ENCODE measurements at regions not wholly inside any gene's neighbourhood (a gene's known extent, or its start where the extent isn't known, plus 50 kb on each side); places are given as distances from the start of the nearest gene placed in this dataset.

DNA sequence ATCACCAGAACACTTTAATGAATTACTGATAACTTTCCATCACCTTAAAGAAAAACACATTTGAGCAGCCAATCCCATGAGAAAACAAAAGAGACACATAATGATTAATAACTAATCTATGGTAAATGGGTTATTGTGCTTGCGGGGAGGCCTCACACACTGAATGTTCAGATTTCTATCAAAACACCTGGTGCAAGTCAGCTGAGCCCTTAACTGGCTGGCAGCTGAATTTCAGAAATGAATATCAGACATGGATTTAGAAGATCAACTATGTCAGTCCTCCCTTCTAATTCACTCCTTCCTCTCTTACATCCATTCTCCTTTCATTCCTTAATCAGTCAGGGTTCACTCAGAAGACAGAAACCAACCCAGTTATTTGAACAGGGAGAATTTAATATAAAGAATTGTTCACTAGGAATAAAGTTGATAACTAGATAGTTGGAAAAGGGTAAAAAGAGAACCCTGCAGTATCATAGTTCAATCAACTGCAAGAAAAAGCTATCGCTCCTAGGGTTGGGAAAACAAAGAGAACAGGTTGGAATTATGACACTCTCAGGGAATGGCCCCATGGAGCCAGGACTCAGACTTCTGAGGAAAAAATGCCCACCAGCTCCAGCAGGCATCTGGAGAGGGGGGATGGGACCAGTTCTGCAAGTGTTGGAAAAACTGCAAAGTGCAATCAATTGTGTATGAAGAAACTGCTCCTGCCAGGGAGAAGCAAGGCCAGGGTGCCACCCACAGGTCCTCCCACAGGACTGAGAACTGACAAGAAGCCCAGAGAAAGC, 577.1 kb upstream of the CDH5 start:
- TF ChIP-seq POLR2A (IDR thresholded peaks at IDR 0.05) (no peak), POLR2AphosphoS5 (IDR thresholded peaks at IDR 0.05; ENCODE audit: insufficient read depth in 1 of 2, low read depth in 1 of 2) (no peak)
- TF ChIP-seq, protein P1, sequence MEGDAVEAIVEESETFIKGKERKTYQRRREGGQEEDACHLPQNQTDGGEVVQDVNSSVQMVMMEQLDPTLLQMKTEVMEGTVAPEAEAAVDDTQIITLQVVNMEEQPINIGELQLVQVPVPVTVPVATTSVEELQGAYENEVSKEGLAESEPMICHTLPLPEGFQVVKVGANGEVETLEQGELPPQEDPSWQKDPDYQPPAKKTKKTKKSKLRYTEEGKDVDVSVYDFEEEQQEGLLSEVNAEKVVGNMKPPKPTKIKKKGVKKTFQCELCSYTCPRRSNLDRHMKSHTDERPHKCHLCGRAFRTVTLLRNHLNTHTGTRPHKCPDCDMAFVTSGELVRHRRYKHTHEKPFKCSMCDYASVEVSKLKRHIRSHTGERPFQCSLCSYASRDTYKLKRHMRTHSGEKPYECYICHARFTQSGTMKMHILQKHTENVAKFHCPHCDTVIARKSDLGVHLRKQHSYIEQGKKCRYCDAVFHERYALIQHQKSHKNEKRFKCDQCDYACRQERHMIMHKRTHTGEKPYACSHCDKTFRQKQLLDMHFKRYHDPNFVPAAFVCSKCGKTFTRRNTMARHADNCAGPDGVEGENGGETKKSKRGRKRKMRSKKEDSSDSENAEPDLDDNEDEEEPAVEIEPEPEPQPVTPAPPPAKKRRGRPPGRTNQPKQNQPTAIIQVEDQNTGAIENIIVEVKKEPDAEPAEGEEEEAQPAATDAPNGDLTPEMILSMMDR (IDR thresholded peaks at IDR 0.05) = no peak
